Small intestine (tissue), 7 donors: ENCODE measurements at regions not wholly inside any gene's neighbourhood (a gene's known extent, or its start where the extent isn't known, plus 50 kb on each side); places are given as distances from the start of the nearest gene placed in this dataset.

Experiments used
- DNase-seq, 2 donors: peaks; one replicate each; pipeline versions ENCODE4 v3.0.0 to v3.0.0-alpha.2; 2013
- FAIRE-seq: peaks from 2 replicates; lab custom pipeline; 2012; peaks lifted over from hg19 to GRCh38; lab: Jason Lieb, UNC
- H3K27ac ChIP-seq, 3 donors: one replicate each; pipeline ENCODE4 v1.5.1; 2013; ENCODE audit warnings: low read length in 2 of 3, mild to moderate bottlenecking in 2 of 3, control low read depth in 1 of 3, inconsistent platforms in 1 of 3, low read depth in 1 of 3, moderate library complexity in 1 of 3
- H3K27me3 ChIP-seq, 3 donors: one replicate each; pipeline ENCODE4 v1.6.1; 2013; ENCODE audit warnings: low read length in 3 of 3, inconsistent platforms in 1 of 3; ENCODE audit not compliant: control insufficient read depth in 3 of 3, insufficient read depth in 3 of 3
- H3K36me3 ChIP-seq, 3 donors: one replicate each; pipeline ENCODE4 v1.6.1; 2013; ENCODE audit warnings: low read length in 3 of 3, inconsistent platforms in 1 of 3, low read depth in 1 of 3, mild to moderate bottlenecking in 1 of 3, moderate library complexity in 1 of 3; ENCODE audit not compliant: control insufficient read depth in 3 of 3, insufficient read depth in 2 of 3
- H3K4me1 ChIP-seq, 3 donors: one replicate each; pipeline ENCODE4 v1.6.1; 2013; ENCODE audit warnings: low read length in 2 of 3, inconsistent platforms in 1 of 3, low read depth in 1 of 3, mild to moderate bottlenecking in 1 of 3, moderate library complexity in 1 of 3; ENCODE audit not compliant: control insufficient read depth in 3 of 3, insufficient read depth in 2 of 3
- H3K4me3 ChIP-seq, 3 donors: one replicate each; pipeline ENCODE4 v1.5.1; 2013; ENCODE audit warnings: low read length in 3 of 3, control low read depth in 1 of 3, inconsistent platforms in 1 of 3, low read depth in 1 of 3, mild to moderate bottlenecking in 1 of 3, moderate library complexity in 1 of 3
- H3K9me3 ChIP-seq, 2 donors: one replicate each; pipeline ENCODE4 v1.6.1; 2013; ENCODE audit warnings: low read depth in 1 of 2, low read length in 1 of 2; ENCODE audit not compliant: control insufficient read depth in 2 of 2, insufficient read depth in 1 of 2
- WGBS, 3 donors: extraction: QIAGEN DNeasy Blood & Tissue Kit; methylation state at CpG; one replicate each; pipeline ENCODE4 v1.1.7; 2013; 5-methylcytosine and 5-hydroxymethylcytosine counted together
- donor health status: healthy with polysubstance abuse.
- donor health status: control.
- donor health status: control.
- donor health status: Bipolar disorder and iron deficiency.
- donor health status: healthy.

GRCh38 chr1:84090447-84091245 is 53.4 kb upstream of the PRKACB start:
- Histone ChIP-seq H3K36me3 (peaks cover 0 to 9% (median 0%) of the 10 kb centered on the region in 3 donors), H3K4me1 (peaks cover 0 to 2% (median 0%) of the 10 kb centered on the region in 3 donors), H3K27me3 (no peaks in the 10 kb centered on the region), H3K9me3 (no peaks in the 10 kb centered on the region), H3K27ac (peak overlapping the region in 2 of 3 donors; percentile 48 to 72), H3K4me3 (no peak overlapping the region)
- DNase-seq (peak; percentile 64 to 69), FAIRE-seq (peak; percentile 49)
- WGBS, 3 donors, result 8 to 35% (median 11%) methylated on average over 3 of the region's 3 CpGs

DNA sequence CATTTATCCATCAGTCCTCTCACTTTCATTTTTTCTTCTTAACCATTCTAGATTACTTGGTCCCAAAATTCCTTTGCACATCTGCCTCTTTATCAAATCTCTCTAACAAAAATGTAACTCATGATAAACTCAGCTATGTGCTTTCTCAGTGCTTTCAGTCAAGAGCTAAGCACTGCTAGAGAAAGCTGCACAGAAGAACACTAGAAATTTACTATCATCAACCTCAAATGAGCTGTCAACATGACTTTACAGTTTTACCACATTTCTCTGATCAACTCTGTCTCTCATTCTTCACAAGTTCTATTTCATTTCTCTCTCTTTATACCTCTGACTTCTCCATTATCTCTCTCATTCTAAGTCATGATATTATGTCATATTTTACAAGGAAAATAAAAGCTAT is 54.2 kb upstream of the PRKACB start:
- no peak for DNase-seq
- H3K27ac ChIP-seq, result no peak overlapping the region
- H3K27me3 ChIP-seq, result no peaks in the 10 kb centered on the region
- no peaks in the 10 kb centered on the region for H3K9me3 ChIP-seq
- no peak overlapping the region for H3K4me3 ChIP-seq
- FAIRE-seq, result no peak
- H3K4me1 ChIP-seq, result peaks cover 0 to 2% (median 0%) of the 10 kb centered on the region in 3 donors
- peaks cover 0 to 10% (median 0%) of the 10 kb centered on the region in 3 donors for H3K36me3 ChIP-seq

GRCh38 chr1:84089465-84089864 is 54.6 kb upstream of the PRKACB start:
- Histone ChIP-seq H3K27me3 (no peaks in the 10 kb centered on the region), H3K4me3 (no peak overlapping the region), H3K4me1 (peaks cover 0 to 2% (median 0%) of the 10 kb centered on the region in 3 donors), H3K27ac (no peak overlapping the region), H3K9me3 (no peaks in the 10 kb centered on the region), H3K36me3 (peaks cover 0 to 10% (median 0%) of the 10 kb centered on the region in 3 donors)
- DNase-seq, result peak; percentile 9 to 17
- no peak for FAIRE-seq

DNA sequence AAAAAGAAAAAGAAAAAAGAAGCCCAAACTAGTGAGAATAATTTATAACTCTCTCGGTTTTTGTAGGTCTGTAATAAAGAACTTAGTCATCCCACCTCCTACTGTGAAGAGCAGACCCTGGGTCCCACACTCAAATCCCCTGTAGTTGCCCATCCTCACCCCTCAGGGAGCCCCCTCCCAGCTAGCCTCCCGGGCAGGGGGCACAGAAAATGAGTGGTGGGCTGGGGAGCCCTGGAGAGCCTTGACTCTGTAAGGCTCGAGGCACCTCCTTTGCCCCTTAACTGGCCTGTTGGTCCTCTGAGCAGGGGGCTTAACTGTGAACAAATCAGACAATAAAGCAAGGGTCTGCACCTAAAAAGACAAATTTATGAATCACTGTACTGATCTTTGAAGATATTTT is 57.5 kb upstream of the PRKACB start:
- H3K27ac ChIP-seq, result no peak overlapping the region
- H3K27me3 ChIP-seq, result no peaks in the 10 kb centered on the region
- WGBS, 3 donors, result 85 to 88% (median 87%) methylated on average over 3 of the region's 3 CpGs
- no peak overlapping the region for H3K4me3 ChIP-seq
- H3K36me3 ChIP-seq, result peaks cover 0 to 10% (median 0%) of the 10 kb centered on the region in 3 donors
- no peak for FAIRE-seq
- H3K4me1 ChIP-seq, result peaks cover 0 to 4% (median 0%) of the 10 kb centered on the region in 3 donors
- no peaks in the 10 kb centered on the region for H3K9me3 ChIP-seq
- no peak for DNase-seq

DNA sequence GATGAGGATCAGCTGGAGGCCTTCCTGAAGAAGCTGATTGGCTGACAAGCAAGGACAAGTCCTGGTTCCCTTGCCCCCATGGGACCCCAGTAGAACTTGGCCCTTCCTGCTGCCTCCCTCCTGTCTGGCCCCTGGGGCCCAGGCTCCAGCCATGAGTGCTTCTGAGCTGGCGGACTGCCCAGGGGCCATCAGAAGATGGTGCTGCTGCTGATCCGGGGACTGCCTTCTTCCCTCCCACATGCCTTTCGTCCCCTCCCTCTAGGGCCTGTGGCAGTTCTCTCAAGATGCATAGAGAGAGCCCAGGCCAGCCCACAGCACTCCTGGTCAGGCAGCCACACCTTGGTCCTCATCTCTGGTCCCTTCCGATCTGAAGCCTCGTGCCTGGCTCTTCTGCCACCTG is 57.9 kb upstream of the PRKACB start:
- H3K27ac ChIP-seq, result no peak overlapping the region
- peaks cover 0 to 5% (median 0%) of the 10 kb centered on the region in 3 donors for H3K4me1 ChIP-seq
- H3K4me3 ChIP-seq, result no peak overlapping the region
- H3K9me3 ChIP-seq, result no peaks in the 10 kb centered on the region
- FAIRE-seq (no peak), DNase-seq (no peak)
- WGBS, 3 donors, result 81 to 89% (median 86%) methylated on average over 5 of the region's 5 CpGs
- H3K36me3 ChIP-seq, result peaks cover 0 to 7% (median 0%) of the 10 kb centered on the region in 3 donors
- H3K27me3 ChIP-seq, result no peaks in the 10 kb centered on the region

- 65 to 70% (median 66%) methylated on average over 3 of the region's 3 CpGs for WGBS, 3 donors
- FAIRE-seq (no peak), DNase-seq (no peak)
- Histone ChIP-seq H3K36me3 (peaks cover 0 to 7% (median 0%) of the 10 kb centered on the region in 3 donors), H3K9me3 (no peaks in the 10 kb centered on the region), H3K4me1 (peaks cover 0 to 3% (median 2%) of the 10 kb centered on the region in 3 donors), H3K4me3 (no peak overlapping the region), H3K27me3 (peaks cover 0 to under 1% (median 0%) of the 10 kb centered on the region in 3 donors), H3K27ac (no peak overlapping the region)
Observed at GRCh38 chr1:84083307-84083706, 60.8 kb upstream of the PRKACB start.

DNA sequence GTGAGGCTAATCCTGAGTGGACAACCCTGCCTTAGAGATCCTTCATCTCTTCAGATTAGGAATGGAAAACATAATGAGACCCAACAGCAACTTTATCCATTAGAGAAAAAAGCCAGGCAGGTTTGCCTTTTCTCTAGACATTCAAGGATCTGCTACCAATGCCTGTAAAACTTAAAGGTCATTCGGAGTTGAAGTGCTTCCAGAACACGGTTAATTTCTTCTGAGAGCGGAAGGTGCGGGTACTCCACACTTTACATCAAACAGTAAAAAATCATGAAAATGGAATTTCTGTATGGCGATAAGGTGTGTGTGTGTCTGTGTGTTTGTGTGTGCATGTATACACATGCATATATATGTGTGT is 65.2 kb upstream of the PRKACB start:
- DNase-seq, result no peak
- peaks cover 0 to 4% (median 3%) of the 10 kb centered on the region in 3 donors for H3K4me1 ChIP-seq
- H3K27ac ChIP-seq, result peak overlapping the region in 1 of 3 donors; percentile 94
- no peak for FAIRE-seq
- H3K9me3 ChIP-seq, result no peaks in the 10 kb centered on the region
- no peaks in the 10 kb centered on the region for H3K36me3 ChIP-seq
- H3K4me3 ChIP-seq, result peak overlapping the region; percentile 76 to 87 (median 78)
- 33 to 53% (median 47%) methylated on average over 5 of the region's 5 CpGs for WGBS, 3 donors
- peaks cover 0 to 3% (median 0%) of the 10 kb centered on the region in 3 donors for H3K27me3 ChIP-seq

GRCh38 chr1:84078108-84078841 is 65.8 kb upstream of the PRKACB start:
- Histone ChIP-seq H3K36me3 (no peaks in the 10 kb centered on the region), H3K9me3 (no peaks in the 10 kb centered on the region), H3K27me3 (peaks cover 0 to 3% (median 0%) of the 10 kb centered on the region in 3 donors), H3K4me3 (peak overlapping the region; percentile 76 to 87 (median 78)), H3K4me1 (peaks cover 0 to 4% (median 3%) of the 10 kb centered on the region in 3 donors), H3K27ac (peak overlapping the region; percentile 48 to 94 (median 86))
- 1% methylated on average over 41 to 61 of the region's 61 CpGs for WGBS, 3 donors
- peak in 1 of 2 donors; percentile 5 for DNase-seq
- no peak for FAIRE-seq
